Sigmoid colon (tissue), 4 donors: ENCODE measurements at regions not wholly inside any gene's neighbourhood (a gene's known extent, or its start where the extent isn't known, plus 50 kb on each side); places are given as distances from the start of the nearest gene placed in this dataset.

Experiments used
- CTCF ChIP-seq, 4 experiments: fragments of 450-650 bp in 3 of 4; fragments of 200-600 bp in 1 of 4; IDR thresholded peaks; one replicate each; pipeline ENCODE4 v1.5.1; 2016 to 2019; ENCODE audit warnings: antibody characterized with exemption in 4 of 4, mild to moderate bottlenecking in 3 of 4, moderate library complexity in 2 of 4
- EP300 ChIP-seq, 4 donors: sonication (generic); formaldehyde crosslinking; IDR thresholded peaks; one replicate each; pipeline ENCODE4 v1.6.1; 2017; ENCODE audit warnings: antibody characterized with exemption in 4 of 4
- POLR2A ChIP-seq, 2 donors: fragments of 450-650 bp; IDR thresholded peaks; one replicate each; pipeline ENCODE4 v1.6.1; 2016; ENCODE audit warnings: antibody characterized with exemption in 2 of 2, mild to moderate bottlenecking in 2 of 2, moderate library complexity in 2 of 2
- POLR2AphosphoS5 ChIP-seq, 4 donors: sonication (generic); formaldehyde crosslinking; IDR thresholded peaks; one replicate each; pipeline ENCODE4 v1.6.1; 2017; ENCODE audit warnings: antibody characterized with exemption in 4 of 4

- TF ChIP-seq EP300 (IDR thresholded peaks at IDR 0.05): no peak
- no peak for TF ChIP-seq CTCF (IDR thresholded peaks at IDR 0.05)
- TF ChIP-seq POLR2A (IDR thresholded peaks at IDR 0.05): no peak
- TF ChIP-seq POLR2AphosphoS5 (IDR thresholded peaks at IDR 0.05): no peak
Measured at GRCh38 chr1:204013052-204013451, 59.9 kb upstream of the SOX13 start.
